ENCODE measurements at regions not wholly inside any gene's neighbourhood (a gene's known extent, or its start where the extent isn't known, plus 50 kb on each side); places are given as distances from the start of the nearest gene placed in this dataset.

DNA sequence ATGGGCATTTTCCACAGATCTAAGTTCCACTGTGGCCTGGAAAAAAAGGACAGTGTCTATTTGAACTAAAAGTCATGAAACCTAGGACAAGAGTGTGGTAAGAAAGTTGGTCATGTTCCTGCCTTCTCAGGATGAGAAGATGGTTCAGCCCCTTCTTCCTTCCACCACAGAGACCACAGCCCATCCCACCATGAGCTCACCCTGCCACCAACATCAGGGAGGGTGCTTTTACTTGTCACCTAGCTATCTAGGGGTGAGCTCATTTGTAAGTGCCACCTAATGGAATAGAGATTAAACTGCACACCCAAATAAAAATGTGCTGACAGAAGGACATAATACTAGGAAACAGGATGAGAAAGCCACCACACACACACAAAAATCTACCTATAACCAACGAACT, 235.9 kb downstream of the SPIN4 start (continued):
- TF ChIP-seq, protein P1, sequence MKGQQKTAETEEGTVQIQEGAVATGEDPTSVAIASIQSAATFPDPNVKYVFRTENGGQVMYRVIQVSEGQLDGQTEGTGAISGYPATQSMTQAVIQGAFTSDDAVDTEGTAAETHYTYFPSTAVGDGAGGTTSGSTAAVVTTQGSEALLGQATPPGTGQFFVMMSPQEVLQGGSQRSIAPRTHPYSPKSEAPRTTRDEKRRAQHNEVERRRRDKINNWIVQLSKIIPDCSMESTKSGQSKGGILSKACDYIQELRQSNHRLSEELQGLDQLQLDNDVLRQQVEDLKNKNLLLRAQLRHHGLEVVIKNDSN (CRISPR knock-in tag; IDR thresholded peaks at IDR 0.05): no peak
- no peak for TF ChIP-seq ZNF138 (CRISPR knock-in tag; conservative IDR thresholded peaks at IDR 0.05)
- TF ChIP-seq NR3C1 (CRISPR knock-in tag; conservative IDR thresholded peaks at IDR 0.05; ENCODE audit: low read depth): no peak
- TF ChIP-seq, protein P2, sequence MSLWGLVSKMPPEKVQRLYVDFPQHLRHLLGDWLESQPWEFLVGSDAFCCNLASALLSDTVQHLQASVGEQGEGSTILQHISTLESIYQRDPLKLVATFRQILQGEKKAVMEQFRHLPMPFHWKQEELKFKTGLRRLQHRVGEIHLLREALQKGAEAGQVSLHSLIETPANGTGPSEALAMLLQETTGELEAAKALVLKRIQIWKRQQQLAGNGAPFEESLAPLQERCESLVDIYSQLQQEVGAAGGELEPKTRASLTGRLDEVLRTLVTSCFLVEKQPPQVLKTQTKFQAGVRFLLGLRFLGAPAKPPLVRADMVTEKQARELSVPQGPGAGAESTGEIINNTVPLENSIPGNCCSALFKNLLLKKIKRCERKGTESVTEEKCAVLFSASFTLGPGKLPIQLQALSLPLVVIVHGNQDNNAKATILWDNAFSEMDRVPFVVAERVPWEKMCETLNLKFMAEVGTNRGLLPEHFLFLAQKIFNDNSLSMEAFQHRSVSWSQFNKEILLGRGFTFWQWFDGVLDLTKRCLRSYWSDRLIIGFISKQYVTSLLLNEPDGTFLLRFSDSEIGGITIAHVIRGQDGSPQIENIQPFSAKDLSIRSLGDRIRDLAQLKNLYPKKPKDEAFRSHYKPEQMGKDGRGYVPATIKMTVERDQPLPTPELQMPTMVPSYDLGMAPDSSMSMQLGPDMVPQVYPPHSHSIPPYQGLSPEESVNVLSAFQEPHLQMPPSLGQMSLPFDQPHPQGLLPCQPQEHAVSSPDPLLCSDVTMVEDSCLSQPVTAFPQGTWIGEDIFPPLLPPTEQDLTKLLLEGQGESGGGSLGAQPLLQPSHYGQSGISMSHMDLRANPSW (CRISPR knock-in tag; conservative IDR thresholded peaks at IDR 0.05; ENCODE audit: low read depth): no peak
- no peak for TF ChIP-seq NFYB (CRISPR knock-in tag; conservative IDR thresholded peaks at IDR 0.05; ENCODE audit: low read depth)

DNA sequence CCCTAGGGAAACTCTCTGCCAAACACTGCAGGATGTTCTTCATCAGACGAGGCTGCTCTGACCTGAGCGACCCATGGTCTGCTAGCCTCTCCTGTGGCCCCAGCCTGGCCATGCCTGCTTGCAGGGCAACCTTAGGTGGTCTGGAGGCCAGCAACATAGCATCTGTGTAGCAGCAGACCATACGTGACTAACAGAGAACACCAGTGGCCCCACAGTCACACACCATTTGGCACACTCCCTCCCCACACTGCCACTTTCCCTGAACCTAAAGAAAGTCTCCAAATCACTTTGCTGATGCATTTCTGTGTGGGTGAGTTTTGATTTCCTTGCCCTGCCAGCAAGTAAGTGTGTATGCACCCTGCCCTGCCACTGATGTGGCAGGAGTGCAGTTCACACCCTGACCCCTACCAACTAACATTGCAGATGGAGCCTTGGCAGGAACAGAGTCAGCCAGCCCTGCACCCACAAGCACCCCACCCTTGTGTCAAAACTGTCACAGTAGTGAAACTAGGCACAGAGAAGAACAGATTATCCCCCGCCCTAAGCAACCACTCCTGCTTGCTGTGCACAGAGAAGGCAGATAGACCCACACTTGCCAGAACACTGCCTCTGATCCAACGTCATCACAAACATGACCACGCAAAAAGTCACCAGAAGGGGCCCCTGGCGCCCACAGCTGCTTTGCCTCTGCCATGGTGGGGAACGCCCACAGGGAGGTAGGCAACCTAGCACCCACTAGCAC, 249.1 kb downstream of the SPIN4 start:
- ChIA-PET CTCF (no interaction called here), POLR2A (no interaction called here)
- ATAC-seq (no peak), DNase-seq (ENCODE audit: low spot score) (no peak)
- H3K27ac Mint-ChIP-seq: no peak overlapping the region
- H3K36me3 Mint-ChIP-seq: peaks cover 29% of the 10 kb centered on the region
- peaks cover 4% of the 10 kb centered on the region; the same call in 1 of the 2 replicates for H3K27me3 Mint-ChIP-seq (ENCODE audit: low read depth)
- TF ChIP-seq, protein P3, sequence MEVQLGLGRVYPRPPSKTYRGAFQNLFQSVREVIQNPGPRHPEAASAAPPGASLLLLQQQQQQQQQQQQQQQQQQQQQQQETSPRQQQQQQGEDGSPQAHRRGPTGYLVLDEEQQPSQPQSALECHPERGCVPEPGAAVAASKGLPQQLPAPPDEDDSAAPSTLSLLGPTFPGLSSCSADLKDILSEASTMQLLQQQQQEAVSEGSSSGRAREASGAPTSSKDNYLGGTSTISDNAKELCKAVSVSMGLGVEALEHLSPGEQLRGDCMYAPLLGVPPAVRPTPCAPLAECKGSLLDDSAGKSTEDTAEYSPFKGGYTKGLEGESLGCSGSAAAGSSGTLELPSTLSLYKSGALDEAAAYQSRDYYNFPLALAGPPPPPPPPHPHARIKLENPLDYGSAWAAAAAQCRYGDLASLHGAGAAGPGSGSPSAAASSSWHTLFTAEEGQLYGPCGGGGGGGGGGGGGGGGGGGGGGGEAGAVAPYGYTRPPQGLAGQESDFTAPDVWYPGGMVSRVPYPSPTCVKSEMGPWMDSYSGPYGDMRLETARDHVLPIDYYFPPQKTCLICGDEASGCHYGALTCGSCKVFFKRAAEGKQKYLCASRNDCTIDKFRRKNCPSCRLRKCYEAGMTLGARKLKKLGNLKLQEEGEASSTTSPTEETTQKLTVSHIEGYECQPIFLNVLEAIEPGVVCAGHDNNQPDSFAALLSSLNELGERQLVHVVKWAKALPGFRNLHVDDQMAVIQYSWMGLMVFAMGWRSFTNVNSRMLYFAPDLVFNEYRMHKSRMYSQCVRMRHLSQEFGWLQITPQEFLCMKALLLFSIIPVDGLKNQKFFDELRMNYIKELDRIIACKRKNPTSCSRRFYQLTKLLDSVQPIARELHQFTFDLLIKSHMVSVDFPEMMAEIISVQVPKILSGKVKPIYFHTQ (CRISPR knock-in tag; IDR thresholded peaks at IDR 0.05): no peak
- TF ChIP-seq, protein P4, sequence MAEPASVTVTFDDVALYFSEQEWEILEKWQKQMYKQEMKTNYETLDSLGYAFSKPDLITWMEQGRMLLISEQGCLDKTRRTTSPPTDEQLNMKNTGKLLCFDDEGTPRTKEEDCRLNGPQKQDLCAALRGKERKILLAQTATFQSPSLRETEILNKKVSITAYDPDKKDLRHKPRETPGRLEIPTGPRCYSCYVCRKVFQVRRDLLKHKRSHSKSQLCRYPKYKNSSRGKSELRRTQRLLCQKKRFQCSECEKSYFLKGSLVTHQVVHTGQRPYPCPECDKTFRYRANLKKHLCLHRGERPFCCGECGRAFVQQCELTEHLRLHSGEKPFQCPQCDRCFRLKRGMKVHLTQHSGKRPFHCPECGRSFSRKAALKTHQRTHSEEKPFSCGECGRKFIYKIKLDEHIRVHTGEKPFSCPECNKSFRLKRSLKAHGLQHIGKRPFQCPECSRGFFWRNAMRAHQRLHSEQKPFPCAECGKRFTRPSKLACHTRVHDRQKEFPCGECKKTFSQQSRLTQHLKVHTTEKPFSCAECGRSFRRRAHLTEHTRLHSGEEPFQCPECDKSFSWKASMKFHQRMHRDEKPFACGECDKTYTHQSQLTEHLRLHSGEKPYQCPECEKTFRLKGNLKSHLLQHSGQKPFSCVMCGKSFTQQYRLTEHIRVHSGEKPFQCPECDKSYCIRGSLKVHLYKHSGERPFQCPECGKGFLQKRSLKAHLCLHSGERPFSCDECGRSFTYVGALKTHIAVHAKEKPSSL (CRISPR knock-in tag; conservative IDR thresholded peaks at IDR 0.05): no peak
- no peak for TF ChIP-seq FOXP1 (CRISPR knock-in tag; IDR thresholded peaks at IDR 0.05; ENCODE audit: borderline replicate concordance)
- TF ChIP-seq, protein P5, sequence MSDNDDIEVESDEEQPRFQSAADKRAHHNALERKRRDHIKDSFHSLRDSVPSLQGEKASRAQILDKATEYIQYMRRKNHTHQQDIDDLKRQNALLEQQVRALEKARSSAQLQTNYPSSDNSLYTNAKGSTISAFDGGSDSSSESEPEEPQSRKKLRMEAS (CRISPR knock-in tag; IDR thresholded peaks at IDR 0.05): no peak
- TF ChIP-seq, protein P6, sequence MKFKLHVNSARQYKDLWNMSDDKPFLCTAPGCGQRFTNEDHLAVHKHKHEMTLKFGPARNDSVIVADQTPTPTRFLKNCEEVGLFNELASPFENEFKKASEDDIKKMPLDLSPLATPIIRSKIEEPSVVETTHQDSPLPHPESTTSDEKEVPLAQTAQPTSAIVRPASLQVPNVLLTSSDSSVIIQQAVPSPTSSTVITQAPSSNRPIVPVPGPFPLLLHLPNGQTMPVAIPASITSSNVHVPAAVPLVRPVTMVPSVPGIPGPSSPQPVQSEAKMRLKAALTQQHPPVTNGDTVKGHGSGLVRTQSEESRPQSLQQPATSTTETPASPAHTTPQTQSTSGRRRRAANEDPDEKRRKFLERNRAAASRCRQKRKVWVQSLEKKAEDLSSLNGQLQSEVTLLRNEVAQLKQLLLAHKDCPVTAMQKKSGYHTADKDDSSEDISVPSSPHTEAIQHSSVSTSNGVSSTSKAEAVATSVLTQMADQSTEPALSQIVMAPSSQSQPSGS (CRISPR knock-in tag; IDR thresholded peaks at IDR 0.05; ENCODE audit: borderline replicate concordance, low read depth): no peak
- no peak for TF ChIP-seq SP1 (CRISPR knock-in tag; conservative IDR thresholded peaks at IDR 0.05)
- TF ChIP-seq PRRX2 (CRISPR knock-in tag; IDR thresholded peaks at IDR 0.05): no peak
- TF ChIP-seq IRF2 (CRISPR knock-in tag; IDR thresholded peaks at IDR 0.05; ENCODE audit: borderline replicate concordance, low read depth): no peak
- TF ChIP-seq, protein P7, sequence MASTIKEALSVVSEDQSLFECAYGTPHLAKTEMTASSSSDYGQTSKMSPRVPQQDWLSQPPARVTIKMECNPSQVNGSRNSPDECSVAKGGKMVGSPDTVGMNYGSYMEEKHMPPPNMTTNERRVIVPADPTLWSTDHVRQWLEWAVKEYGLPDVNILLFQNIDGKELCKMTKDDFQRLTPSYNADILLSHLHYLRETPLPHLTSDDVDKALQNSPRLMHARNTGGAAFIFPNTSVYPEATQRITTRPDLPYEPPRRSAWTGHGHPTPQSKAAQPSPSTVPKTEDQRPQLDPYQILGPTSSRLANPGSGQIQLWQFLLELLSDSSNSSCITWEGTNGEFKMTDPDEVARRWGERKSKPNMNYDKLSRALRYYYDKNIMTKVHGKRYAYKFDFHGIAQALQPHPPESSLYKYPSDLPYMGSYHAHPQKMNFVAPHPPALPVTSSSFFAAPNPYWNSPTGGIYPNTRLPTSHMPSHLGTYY (CRISPR knock-in tag; IDR thresholded peaks at IDR 0.05): no peak
- peaks cover 63% of the 10 kb centered on the region for H3K9me3 Mint-ChIP-seq
- no peaks in the 10 kb centered on the region for H3K4me1 Mint-ChIP-seq
- no peak overlapping the region for H3K4me3 Mint-ChIP-seq
